ENCODE measurements at regions not wholly inside any gene's neighbourhood (a gene's known extent, or its start where the extent isn't known, plus 50 kb on each side); places are given as distances from the start of the nearest gene placed in this dataset.

GRCh38 chr10:55446441-55447002, 645.5 kb upstream of the PCDH15 start:
- Mint-ChIP-seq H3K36me3 (ENCODE audit: low read depth) (no peaks in the 10 kb centered on the region), H3K4me3 (no peak overlapping the region), H3K4me1 (ENCODE audit: low read depth) (no peaks in the 10 kb centered on the region), H3K27me3 (ENCODE audit: low read depth) (no peaks in the 10 kb centered on the region), H3K27ac (no peak overlapping the region), H3K9me3 (peaks cover 6% of the 10 kb centered on the region)
- intact Hi-C loops (cut with micrococcal nuclease): no loop called here
- CTCF ChIA-PET: interaction anchor here (0.5 kb wide), 1 partner anchor 275 kb away, joined by 3 read pairs; no protein-coding TSS in a partner anchor
- no peak for DNase-seq

- intact Hi-C loops (cut with micrococcal nuclease): no loop called here
- Mint-ChIP-seq H3K27me3 (ENCODE audit: low read depth) (no peaks in the 10 kb centered on the region), H3K4me3 (no peak overlapping the region), H3K27ac (no peak overlapping the region), H3K4me1 (ENCODE audit: low read depth) (no peaks in the 10 kb centered on the region), H3K9me3 (peaks cover 9% of the 10 kb centered on the region), H3K36me3 (ENCODE audit: low read depth) (no peaks in the 10 kb centered on the region)
- DNase-seq: no peak
- CTCF ChIA-PET: no interaction called here
Observed at GRCh38 chr10:55441777-55442176, 640.7 kb upstream of the PCDH15 start.

- CTCF ChIA-PET: no interaction called here
- Mint-ChIP-seq H3K27me3 (ENCODE audit: low read depth) (no peaks in the 10 kb centered on the region), H3K4me1 (ENCODE audit: low read depth) (no peaks in the 10 kb centered on the region), H3K4me3 (no peak overlapping the region), H3K27ac (no peak overlapping the region), H3K36me3 (ENCODE audit: low read depth) (no peaks in the 10 kb centered on the region), H3K9me3 (peaks cover 9% of the 10 kb centered on the region)
- intact Hi-C loops (cut with micrococcal nuclease): no loop called here
- DNase-seq: no peak
Observed at GRCh38 chr10:55426138-55426537, 625.1 kb upstream of the PCDH15 start.

- no peak for DNase-seq
- CTCF ChIA-PET: no interaction called here
- no peak overlapping the region for H3K4me3 Mint-ChIP-seq
- no peaks in the 10 kb centered on the region for H3K4me1 Mint-ChIP-seq (ENCODE audit: low read depth)
- H3K27me3 Mint-ChIP-seq (ENCODE audit: low read depth): no peaks in the 10 kb centered on the region
- intact Hi-C loops (cut with micrococcal nuclease): no loop called here
- H3K36me3 Mint-ChIP-seq (ENCODE audit: low read depth): no peaks in the 10 kb centered on the region
- H3K27ac Mint-ChIP-seq: no peak overlapping the region
- peaks cover 6% of the 10 kb centered on the region for H3K9me3 Mint-ChIP-seq
Observed at GRCh38 chr10:55410415-55410885, 609.4 kb upstream of the PCDH15 start.

GRCh38 chr10:55404094-55404493, 603.1 kb upstream of the PCDH15 start:
- Mint-ChIP-seq H3K36me3 (ENCODE audit: low read depth) (no peaks in the 10 kb centered on the region), H3K9me3 (peaks cover 5% of the 10 kb centered on the region), H3K4me1 (ENCODE audit: low read depth) (no peaks in the 10 kb centered on the region), H3K4me3 (no peak overlapping the region), H3K27me3 (ENCODE audit: low read depth) (no peaks in the 10 kb centered on the region), H3K27ac (no peak overlapping the region)
- DNase-seq: no peak
- intact Hi-C loops (cut with micrococcal nuclease): no loop called here
- CTCF ChIA-PET: no interaction called here

GRCh38 chr10:55400075-55400849, 599.2 kb upstream of the PCDH15 start:
- CTCF ChIA-PET: interaction anchor here (1.0 kb wide), 1 partner anchor 28 kb away, joined by 4 read pairs; no protein-coding TSS in a partner anchor
- Mint-ChIP-seq H3K4me1 (ENCODE audit: low read depth) (no peaks in the 10 kb centered on the region), H3K27ac (no peak overlapping the region), H3K9me3 (peaks cover 2% of the 10 kb centered on the region), H3K4me3 (no peak overlapping the region), H3K27me3 (ENCODE audit: low read depth) (no peaks in the 10 kb centered on the region), H3K36me3 (ENCODE audit: low read depth) (no peaks in the 10 kb centered on the region)
- no peak for DNase-seq
- intact Hi-C loops (cut with micrococcal nuclease): no loop called here

- Mint-ChIP-seq H3K36me3 (ENCODE audit: low read depth) (no peaks in the 10 kb centered on the region), H3K4me3 (no peak overlapping the region), H3K4me1 (ENCODE audit: low read depth) (no peaks in the 10 kb centered on the region), H3K27ac (no peak overlapping the region), H3K9me3 (peaks cover 4% of the 10 kb centered on the region), H3K27me3 (ENCODE audit: low read depth) (no peaks in the 10 kb centered on the region)
- intact Hi-C loops (cut with micrococcal nuclease): no loop called here
- CTCF ChIA-PET: no interaction called here
- DNase-seq: no peak
Observed at GRCh38 chr10:55398497-55398882, 597.5 kb upstream of the PCDH15 start.

GRCh38 chr10:55397777-55398496, 596.9 kb upstream of the PCDH15 start:
- Mint-ChIP-seq H3K9me3 (peaks cover 4% of the 10 kb centered on the region), H3K4me3 (no peak overlapping the region), H3K4me1 (ENCODE audit: low read depth) (no peaks in the 10 kb centered on the region), H3K36me3 (ENCODE audit: low read depth) (no peaks in the 10 kb centered on the region), H3K27ac (no peak overlapping the region), H3K27me3 (ENCODE audit: low read depth) (no peaks in the 10 kb centered on the region)
- CTCF ChIA-PET: no interaction called here
- DNase-seq: no peak
- intact Hi-C loops (cut with micrococcal nuclease): no loop called here

GRCh38 chr10:55378196-55378595, 577.2 kb upstream of the PCDH15 start:
- Mint-ChIP-seq H3K36me3 (ENCODE audit: low read depth) (no peaks in the 10 kb centered on the region), H3K27me3 (ENCODE audit: low read depth) (no peaks in the 10 kb centered on the region), H3K4me1 (ENCODE audit: low read depth) (no peaks in the 10 kb centered on the region), H3K9me3 (peaks cover 5% of the 10 kb centered on the region), H3K4me3 (no peak overlapping the region), H3K27ac (no peak overlapping the region)
- DNase-seq: no peak
- CTCF ChIA-PET: no interaction called here
- intact Hi-C loops (cut with micrococcal nuclease): no loop called here

- DNase-seq: no peak
- intact Hi-C loops (cut with micrococcal nuclease): no loop called here
- H3K9me3 Mint-ChIP-seq: peaks cover 7% of the 10 kb centered on the region
- no peaks in the 10 kb centered on the region for H3K4me1 Mint-ChIP-seq (ENCODE audit: low read depth)
- no peak overlapping the region for H3K4me3 Mint-ChIP-seq
- CTCF ChIA-PET: interaction anchor here (0.6 kb wide), 1 partner anchor 523 kb away, joined by 3 read pairs; no protein-coding TSS in a partner anchor
- no peaks in the 10 kb centered on the region for H3K36me3 Mint-ChIP-seq (ENCODE audit: low read depth)
- no peaks in the 10 kb centered on the region for H3K27me3 Mint-ChIP-seq (ENCODE audit: low read depth)
- no peak overlapping the region for H3K27ac Mint-ChIP-seq
Observed at GRCh38 chr10:55374917-55375316, 573.9 kb upstream of the PCDH15 start.

- intact Hi-C loops (cut with micrococcal nuclease): no loop called here
Observed at GRCh38 chr10:55374060-55374459, 573.0 kb upstream of the PCDH15 start.

GRCh38 chr10:55369670-55370420, 568.8 kb upstream of the PCDH15 start:
- no peak overlapping the region for H3K27ac Mint-ChIP-seq
- H3K36me3 Mint-ChIP-seq (ENCODE audit: low read depth): no peaks in the 10 kb centered on the region
- no peaks in the 10 kb centered on the region for H3K4me1 Mint-ChIP-seq (ENCODE audit: low read depth)
- DNase-seq: no peak
- H3K9me3 Mint-ChIP-seq: peaks cover 3% of the 10 kb centered on the region
- intact Hi-C loops (cut with micrococcal nuclease): no loop called here
- CTCF ChIA-PET: no interaction called here
- H3K27me3 Mint-ChIP-seq (ENCODE audit: low read depth): no peaks in the 10 kb centered on the region
- no peak overlapping the region for H3K4me3 Mint-ChIP-seq

More at GRCh38 chr10:55374060-55374459, 573.0 kb upstream of the PCDH15 start:
- Mint-ChIP-seq H3K4me3 (no peak overlapping the region), H3K9me3 (peaks cover 7% of the 10 kb centered on the region), H3K27ac (no peak overlapping the region), H3K36me3 (ENCODE audit: low read depth) (no peaks in the 10 kb centered on the region), H3K4me1 (ENCODE audit: low read depth) (no peaks in the 10 kb centered on the region), H3K27me3 (ENCODE audit: low read depth) (no peaks in the 10 kb centered on the region)
- CTCF ChIA-PET: no interaction called here
- no peak for DNase-seq

Data from activated naive CD4-positive, alpha-beta T cell treated with anti-CD3 and anti-CD28 coated beads for 36 hours (primary cell).